A673 (cell line): ENCODE measurements at regions not wholly inside any gene's neighbourhood (a gene's known extent, or its start where the extent isn't known, plus 50 kb on each side); places are given as distances from the start of the nearest gene placed in this dataset.

Experiments used
- CTCF ChIP-seq: fragments of 300-800, 200-600 bp; sonication (generic); conservative IDR thresholded peaks from 2 replicates; pipeline ENCODE4 v1.5.1; 2017; ENCODE audit warnings: low read depth, mild to moderate bottlenecking, antibody characterized with exemption, low read length, moderate library complexity, mixed read lengths
- EZH2 ChIP-seq: fragments of 200-600 bp; sonication (generic); IDR thresholded peaks from 2 replicates; pipeline ENCODE4 v1.6.1; 2017; ENCODE audit warnings: borderline replicate concordance, low read depth, mild to moderate bottlenecking, mixed read lengths, antibody characterized with exemption, low read length; ENCODE audit not compliant: poor library complexity, severe bottlenecking

DNA sequence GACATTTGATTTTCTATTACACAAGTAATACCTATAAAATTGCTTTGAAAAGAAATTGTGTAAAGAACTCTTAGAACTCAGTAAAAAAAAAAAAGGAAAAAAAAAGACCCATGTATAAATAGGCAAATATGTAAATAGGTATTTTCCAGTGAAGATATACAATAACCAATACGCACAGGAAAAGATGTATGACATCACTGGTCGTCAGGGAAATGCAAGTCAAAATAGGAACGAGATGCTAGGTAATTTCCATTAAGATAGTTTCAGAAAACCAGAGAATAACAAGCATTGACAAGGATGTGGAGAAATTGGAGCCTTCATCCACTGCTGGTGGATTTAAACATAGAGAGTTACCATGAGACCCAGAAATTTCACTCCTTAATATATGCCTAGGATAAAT is 708.8 kb downstream of the MTRR start:
- no peak for TF ChIP-seq CTCF
- TF ChIP-seq EZH2: no peak
